ENCODE measurements at regions not wholly inside any gene's neighbourhood (a gene's known extent, or its start where the extent isn't known, plus 50 kb on each side); places are given as distances from the start of the nearest gene placed in this dataset.

DNA sequence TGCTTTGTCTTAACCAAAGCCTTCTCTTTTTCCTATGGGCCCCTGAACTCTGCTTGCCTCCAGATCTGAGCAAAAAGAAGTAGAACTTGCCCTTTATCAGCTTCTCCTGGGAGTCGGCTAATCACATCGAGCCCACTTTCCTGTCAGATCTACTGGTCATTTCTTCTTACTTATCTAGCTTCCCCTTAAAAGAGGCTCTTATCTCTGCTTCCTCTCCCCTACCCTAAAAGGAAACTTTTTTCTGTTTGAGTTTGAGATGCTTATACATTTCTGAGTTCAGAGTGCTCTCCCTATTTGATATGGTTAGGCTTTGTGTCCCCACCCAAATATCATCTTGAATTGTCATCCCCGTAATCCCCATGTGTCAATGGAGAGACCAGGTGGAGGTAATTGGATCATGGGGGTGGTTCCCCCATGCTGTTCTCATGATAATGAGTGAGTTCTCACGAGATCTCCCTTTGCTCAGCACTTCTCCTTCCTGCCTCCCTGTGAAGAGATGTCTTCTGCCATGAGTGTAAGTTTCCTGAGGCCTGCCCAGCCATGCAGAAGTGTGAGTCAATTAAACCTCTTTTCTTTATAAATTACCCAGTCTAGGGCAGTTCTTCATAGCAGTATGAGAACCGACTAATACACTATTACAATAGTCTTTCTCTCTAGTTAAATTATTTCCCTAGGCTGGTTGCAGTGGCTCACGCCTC, 114.7 kb upstream of the AMN1 start:
- H3K9me3 ChIP-seq, result no peaks in the 10 kb centered on the region
- no peaks in the 10 kb centered on the region for H3K4me1 ChIP-seq
- no peaks in the 10 kb centered on the region for H3K27me3 ChIP-seq
- no peaks in the 10 kb centered on the region for H3K36me3 ChIP-seq (ENCODE audit: low read depth, missing control alignments)
- TF ChIP-seq, protein P1, sequence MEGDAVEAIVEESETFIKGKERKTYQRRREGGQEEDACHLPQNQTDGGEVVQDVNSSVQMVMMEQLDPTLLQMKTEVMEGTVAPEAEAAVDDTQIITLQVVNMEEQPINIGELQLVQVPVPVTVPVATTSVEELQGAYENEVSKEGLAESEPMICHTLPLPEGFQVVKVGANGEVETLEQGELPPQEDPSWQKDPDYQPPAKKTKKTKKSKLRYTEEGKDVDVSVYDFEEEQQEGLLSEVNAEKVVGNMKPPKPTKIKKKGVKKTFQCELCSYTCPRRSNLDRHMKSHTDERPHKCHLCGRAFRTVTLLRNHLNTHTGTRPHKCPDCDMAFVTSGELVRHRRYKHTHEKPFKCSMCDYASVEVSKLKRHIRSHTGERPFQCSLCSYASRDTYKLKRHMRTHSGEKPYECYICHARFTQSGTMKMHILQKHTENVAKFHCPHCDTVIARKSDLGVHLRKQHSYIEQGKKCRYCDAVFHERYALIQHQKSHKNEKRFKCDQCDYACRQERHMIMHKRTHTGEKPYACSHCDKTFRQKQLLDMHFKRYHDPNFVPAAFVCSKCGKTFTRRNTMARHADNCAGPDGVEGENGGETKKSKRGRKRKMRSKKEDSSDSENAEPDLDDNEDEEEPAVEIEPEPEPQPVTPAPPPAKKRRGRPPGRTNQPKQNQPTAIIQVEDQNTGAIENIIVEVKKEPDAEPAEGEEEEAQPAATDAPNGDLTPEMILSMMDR (IDR thresholded peaks at IDR 0.05), result no peak
- TF ChIP-seq POLR2A (IDR thresholded peaks at IDR 0.05), result no peak
- no peak for DNase-seq
- no peak overlapping the region for H3K27ac ChIP-seq
- 74 to 78% methylated on average over 6 of the region's 6 CpGs for WGBS, 2 donors
- no peak overlapping the region for H3K4me3 ChIP-seq
- intact Hi-C loops (cut with DNase I; ENCODE audit: low total_unique reads), result no loop called here

DNA sequence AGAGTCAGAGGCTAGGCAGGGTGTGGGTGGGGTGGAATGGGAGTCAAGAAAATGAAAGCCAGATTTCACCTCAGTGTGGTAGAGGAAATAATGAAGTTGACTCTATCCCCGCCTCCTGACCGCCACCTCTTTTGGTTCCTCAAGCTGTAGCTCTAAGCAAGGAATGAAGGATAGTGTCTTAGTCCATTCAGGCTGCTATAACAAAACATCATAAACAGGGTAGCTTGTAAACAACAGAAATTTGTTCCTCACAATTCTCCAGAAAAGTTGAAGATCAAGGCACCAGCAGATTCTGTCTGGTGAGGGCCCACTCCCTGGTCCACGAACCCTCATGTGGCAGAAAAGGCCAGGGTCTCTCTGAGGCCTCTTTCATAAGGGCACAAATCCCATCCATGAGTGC, 109.1 kb upstream of the AMN1 start:
- WGBS, 2 donors, result 94 to 95% methylated on average over 3 of the region's 3 CpGs
- TF ChIP-seq POLR2A (IDR thresholded peaks at IDR 0.05), result no peak
- TF ChIP-seq, protein P1 (IDR thresholded peaks at IDR 0.05), result no peak

DNA sequence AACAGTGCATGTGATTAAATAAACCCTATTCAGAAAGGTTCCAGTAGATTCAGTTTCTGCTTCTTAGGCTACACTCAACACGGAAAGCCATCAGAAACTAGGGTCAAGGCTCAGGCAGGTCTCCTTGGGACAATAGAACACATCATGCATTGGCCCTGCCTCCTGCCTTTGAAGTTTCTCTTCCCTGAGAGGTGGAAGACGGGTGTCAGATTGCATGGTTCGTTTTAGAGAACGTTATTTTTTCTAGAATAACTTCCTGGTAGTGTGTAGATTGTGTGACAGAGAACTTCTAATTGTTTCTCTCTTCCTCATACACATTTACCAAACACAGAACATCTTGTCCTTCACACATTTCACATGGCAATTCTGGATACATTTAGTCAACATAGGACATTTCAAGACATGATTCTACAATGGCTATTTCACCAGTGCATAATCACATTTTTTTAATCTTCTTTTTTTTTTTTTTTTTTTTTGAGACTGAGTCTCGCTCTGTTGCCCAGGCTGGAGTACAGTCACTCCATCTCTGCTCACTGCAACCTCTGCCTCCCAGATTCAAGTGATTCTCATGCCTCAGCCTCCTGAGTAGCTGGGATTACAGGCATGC, 106.6 kb upstream of the AMN1 start:
- H3K4me1 ChIP-seq, result no peaks in the 10 kb centered on the region
- no peak overlapping the region for H3K4me3 ChIP-seq
- no peak overlapping the region for H3K27ac ChIP-seq
- no peaks in the 10 kb centered on the region for H3K36me3 ChIP-seq (ENCODE audit: low read depth, missing control alignments)
- no peaks in the 10 kb centered on the region for H3K9me3 ChIP-seq
- no peak for DNase-seq
- TF ChIP-seq, protein P1 (IDR thresholded peaks at IDR 0.05), result no peak
- no peak for TF ChIP-seq POLR2A (IDR thresholded peaks at IDR 0.05)
- WGBS, 2 donors, result 76% methylated on average over 5 of the region's 5 CpGs
- no peaks in the 10 kb centered on the region for H3K27me3 ChIP-seq
- intact Hi-C loops (cut with DNase I; ENCODE audit: low total_unique reads), result no loop called here

More for the DNA sequence above, 109.1 kb upstream of the AMN1 start:
- Histone ChIP-seq H3K9me3 (no peaks in the 10 kb centered on the region), H3K27ac (no peak overlapping the region), H3K27me3 (no peaks in the 10 kb centered on the region), H3K4me1 (no peaks in the 10 kb centered on the region), H3K36me3 (ENCODE audit: low read depth, missing control alignments) (no peaks in the 10 kb centered on the region), H3K4me3 (no peak overlapping the region)
- no peak for DNase-seq
- intact Hi-C loops (cut with DNase I; ENCODE audit: low total_unique reads), result no loop called here

DNA sequence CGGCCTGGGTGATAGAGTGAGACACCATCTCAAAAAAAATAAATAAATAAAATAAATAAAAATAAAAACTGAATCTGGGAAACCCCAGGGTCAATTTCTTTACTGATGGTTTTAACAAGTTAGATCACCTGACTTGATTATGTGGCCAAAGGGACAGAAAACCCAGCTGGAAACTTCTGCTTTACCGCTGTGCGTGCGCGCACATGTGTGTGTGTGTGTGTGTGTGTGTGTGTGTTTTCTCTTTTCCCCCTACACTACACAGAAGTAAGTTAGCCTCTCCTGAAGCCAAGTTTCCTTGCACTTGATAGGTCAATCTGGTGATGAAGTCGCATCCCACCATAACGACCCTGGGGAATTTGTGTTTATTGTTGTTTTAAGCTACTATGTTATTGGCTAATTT, 105.3 kb upstream of the AMN1 start:
- Histone ChIP-seq H3K27me3 (no peaks in the 10 kb centered on the region), H3K36me3 (ENCODE audit: low read depth, missing control alignments) (no peaks in the 10 kb centered on the region), H3K27ac (no peak overlapping the region), H3K4me1 (no peaks in the 10 kb centered on the region), H3K4me3 (no peak overlapping the region), H3K9me3 (no peaks in the 10 kb centered on the region)
- no peak for DNase-seq
- no peak for TF ChIP-seq POLR2A (IDR thresholded peaks at IDR 0.05)
- TF ChIP-seq, protein P1 (IDR thresholded peaks at IDR 0.05), result no peak
- intact Hi-C loops (cut with DNase I; ENCODE audit: low total_unique reads), result no loop called here
- WGBS, 2 donors, result 83 to 92% methylated on average over 7 of the region's 7 CpGs
